GM21526 (cell line): ENCODE measurements at regions not wholly inside any gene's neighbourhood (a gene's known extent, or its start where the extent isn't known, plus 50 kb on each side); places are given as distances from the start of the nearest gene placed in this dataset.

Experiments
- ATAC-seq: cut with Tn5 transposase; IDR thresholded peaks from one replicate; pipeline ENCODE4 v1.9.1; 2021; ENCODE audit warnings: moderate library complexity; ENCODE audit not compliant: unreplicated experiment, low FRiP score

- ATAC-seq = peak; percentile 72
These were observed 216.1 kb downstream of the MEF2C start for GRCh38 chr5:88666761-88667495.

- no peak for ATAC-seq
These were observed 217.2 kb downstream of the MEF2C start for GRCh38 chr5:88665750-88666215.

GRCh38 chr5:88664645-88665044 lies 218.3 kb downstream of the MEF2C start:
- no peak for ATAC-seq

- ATAC-seq = no peak
These were observed 219.2 kb downstream of the MEF2C start for GRCh38 chr5:88663793-88664216.

GRCh38 chr5:88662846-88663245 lies 220.1 kb downstream of the MEF2C start:
- ATAC-seq = no peak

GRCh38 chr5:88661806-88662207 lies 221.2 kb downstream of the MEF2C start:
- ATAC-seq = no peak

- ATAC-seq = peak; percentile 50
These were observed 221.8 kb downstream of the MEF2C start for GRCh38 chr5:88660947-88661805.

- ATAC-seq = no peak
These were observed 222.6 kb downstream of the MEF2C start for GRCh38 chr5:88660264-88660946.

- ATAC-seq = peak; percentile 78
These were observed 223.3 kb downstream of the MEF2C start for GRCh38 chr5:88659529-88660263.

- no peak for ATAC-seq
These were observed 224.1 kb downstream of the MEF2C start for GRCh38 chr5:88658886-88659285.

- no peak for ATAC-seq
These were observed 224.8 kb downstream of the MEF2C start for GRCh38 chr5:88657906-88658775.

GRCh38 chr5:88657136-88657535 lies 225.8 kb downstream of the MEF2C start:
- ATAC-seq = no peak

GRCh38 chr5:88656221-88656950 lies 226.6 kb downstream of the MEF2C start:
- no peak for ATAC-seq

- ATAC-seq = no peak
These were observed 229.5 kb downstream of the MEF2C start for GRCh38 chr5:88653471-88653870.

- no peak for ATAC-seq
These were observed 235.1 kb downstream of the MEF2C start for GRCh38 chr5:88647901-88648300.

GRCh38 chr5:88646866-88647265 lies 236.1 kb downstream of the MEF2C start:
- ATAC-seq = no peak

- no peak for ATAC-seq
These were observed 238.3 kb downstream of the MEF2C start for GRCh38 chr5:88644676-88645075.

- no peak for ATAC-seq
These were observed 239.7 kb downstream of the MEF2C start for GRCh38 chr5:88643315-88643714.

- ATAC-seq = no peak
These were observed 249.0 kb downstream of the MEF2C start for GRCh38 chr5:88634014-88634413.
